ENCODE measurements at regions not wholly inside any gene's neighbourhood (a gene's known extent, or its start where the extent isn't known, plus 50 kb on each side); places are given as distances from the start of the nearest gene placed in this dataset.
"Not testable (repeated sequence)": the region's sequence is repeated elsewhere in the genome, so short reads cannot be mapped to it uniquely, and the experiment has no call there.

DNA sequence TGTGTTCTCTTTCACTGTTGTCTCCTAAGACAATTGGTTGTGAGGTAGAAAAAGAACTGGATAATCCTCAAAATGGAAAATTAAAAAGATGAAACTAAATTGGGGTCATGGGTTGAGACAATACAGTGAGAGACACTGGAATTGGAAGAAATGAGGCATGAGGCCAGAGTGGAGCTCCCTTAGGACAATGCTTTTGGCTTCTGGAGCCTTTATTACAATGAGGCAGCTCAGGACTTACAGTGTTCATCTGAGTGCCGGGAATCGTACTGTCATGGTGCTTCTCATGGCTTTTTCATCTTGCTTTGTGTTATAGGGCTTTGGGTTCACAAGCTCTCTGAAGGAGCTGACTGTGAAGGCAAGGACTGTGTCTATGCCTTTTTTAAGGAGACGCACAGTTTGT lies 293.5 kb downstream of the SOX2 start:
- no peak for DNase-seq

- no peak for DNase-seq
These were observed 294.0 kb downstream of the SOX2 start for GRCh38 chr3:182005701-182006100.

DNA sequence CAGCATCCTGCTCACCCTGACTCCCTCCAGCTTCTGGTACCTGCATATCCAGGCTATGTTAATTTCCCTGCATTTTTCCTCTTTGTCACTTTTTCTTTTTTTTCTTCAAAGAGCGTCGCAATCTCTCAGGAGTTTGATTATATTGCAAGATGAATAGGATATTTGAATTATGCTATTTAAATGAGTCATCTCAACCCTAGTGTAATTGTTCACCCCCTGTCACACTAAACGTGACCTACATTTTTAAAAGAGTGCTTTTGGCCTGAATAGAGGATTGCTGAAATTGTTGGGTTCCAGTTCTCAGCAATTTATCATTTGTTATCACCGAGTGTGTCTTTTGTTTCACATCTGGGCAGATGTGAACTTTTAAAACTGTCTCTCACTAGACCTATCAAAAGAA lies 294.7 kb downstream of the SOX2 start:
- no peak for DNase-seq

DNA sequence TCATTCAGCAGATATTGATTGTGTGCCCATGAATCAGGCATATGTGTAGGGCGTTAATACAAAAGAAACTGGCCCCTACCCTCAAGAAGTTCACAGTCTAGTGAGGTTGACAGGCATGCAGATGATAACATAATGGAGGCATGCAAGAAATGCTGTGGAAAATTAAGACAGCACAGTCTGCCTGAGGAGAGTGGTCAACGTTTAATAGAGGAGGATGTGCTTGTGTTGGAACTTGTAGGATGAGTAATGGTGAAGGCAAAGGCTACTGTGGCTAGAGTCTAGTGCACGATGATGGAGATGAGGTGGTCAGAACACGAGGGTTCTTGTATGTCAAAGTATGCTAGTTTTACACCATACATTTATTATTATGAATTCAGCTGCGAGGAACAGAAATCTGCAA lies 295.7 kb downstream of the SOX2 start:
- no peak for DNase-seq

DNA sequence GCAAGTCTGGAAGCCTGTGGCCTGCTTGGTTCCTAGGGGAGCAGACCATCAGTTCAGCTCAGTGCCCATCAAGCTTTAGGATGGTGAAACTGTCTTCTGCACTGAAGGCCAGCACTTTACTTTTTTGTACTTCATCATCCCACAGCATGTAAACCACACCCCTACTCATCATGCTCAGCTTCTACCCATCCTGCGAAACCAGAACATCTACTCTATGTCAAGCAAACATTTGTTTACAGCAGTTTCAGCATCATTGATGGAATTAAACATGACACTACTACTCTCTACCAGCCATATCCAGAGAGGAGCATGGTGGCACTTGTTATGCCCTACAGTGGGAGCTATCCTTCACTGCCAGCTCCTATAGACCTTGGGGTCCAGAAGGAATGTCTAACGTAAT lies 306.6 kb downstream of the SOX2 start:
- no peak for DNase-seq

- no peak for DNase-seq
These were observed 308.2 kb downstream of the SOX2 start for GRCh38 chr3:182019926-182020325.

GRCh38 chr3:182023843-182024242 lies 312.1 kb downstream of the SOX2 start:
- no peak for DNase-seq

- no peak for DNase-seq
These were observed 315.6 kb downstream of the SOX2 start for GRCh38 chr3:182027366-182027765.

DNA sequence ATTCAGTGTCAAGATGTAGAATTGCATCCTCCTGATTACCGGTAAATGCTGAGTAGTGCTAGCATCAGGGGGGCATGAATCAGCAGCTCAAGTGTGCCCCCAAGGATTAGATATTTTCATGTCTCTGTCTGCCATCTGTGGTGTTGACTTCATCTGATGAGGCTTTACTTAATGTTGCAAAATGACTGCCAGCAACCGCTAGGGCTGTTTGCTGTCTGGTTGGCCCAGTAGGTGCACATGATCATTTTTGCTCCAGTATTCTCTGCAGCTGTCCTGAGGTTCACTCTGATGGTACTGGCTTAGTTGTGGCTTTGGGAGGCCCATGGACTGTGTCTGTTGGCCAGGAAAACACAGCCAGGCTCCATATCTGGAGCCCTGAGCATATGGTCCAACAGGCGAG lies 316.4 kb downstream of the SOX2 start:
- no peak for DNase-seq

- DNase-seq, result not testable (repeated sequence)
These were observed 322.5 kb downstream of the SOX2 start for GRCh38 chr3:182034231-182034630.

DNA sequence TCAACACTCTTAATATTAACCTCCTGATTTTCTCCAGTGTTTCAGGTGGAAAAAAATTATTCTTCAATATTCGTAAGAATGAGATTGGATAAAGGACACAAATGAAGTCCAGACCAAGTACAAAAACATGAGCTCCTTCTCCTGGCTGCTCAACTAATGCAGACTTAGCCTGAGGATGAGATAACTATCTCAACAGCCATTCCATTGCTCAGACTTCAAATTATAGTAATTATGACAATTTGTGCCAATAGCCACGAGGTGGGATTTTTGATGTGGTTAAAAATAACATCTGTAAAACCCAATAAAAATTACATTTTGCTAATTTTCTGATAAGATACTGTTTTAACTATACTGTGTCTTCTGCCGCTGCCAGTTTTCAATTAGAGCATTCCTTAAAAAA lies 323.6 kb downstream of the SOX2 start:
- no peak for DNase-seq

DNA sequence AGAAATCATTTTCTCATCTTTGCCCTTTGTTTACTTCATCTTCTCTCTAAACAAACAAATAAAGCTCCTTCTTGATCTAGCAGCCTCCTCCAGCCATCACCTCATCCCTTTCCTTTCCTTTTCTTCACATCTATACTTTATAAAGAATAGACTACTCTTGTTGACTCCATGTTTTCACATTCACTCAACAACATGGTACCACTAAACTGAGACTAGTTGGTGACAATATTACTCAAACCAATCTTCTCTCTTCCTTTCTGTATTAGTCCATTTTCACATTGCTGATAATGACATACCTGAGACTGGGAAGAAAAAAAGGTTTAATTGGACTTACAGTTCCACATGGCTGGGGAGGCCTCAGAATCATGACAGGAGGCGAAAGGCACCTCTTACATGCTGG lies 324.7 kb downstream of the SOX2 start:
- DNase-seq, result no peak

DNA sequence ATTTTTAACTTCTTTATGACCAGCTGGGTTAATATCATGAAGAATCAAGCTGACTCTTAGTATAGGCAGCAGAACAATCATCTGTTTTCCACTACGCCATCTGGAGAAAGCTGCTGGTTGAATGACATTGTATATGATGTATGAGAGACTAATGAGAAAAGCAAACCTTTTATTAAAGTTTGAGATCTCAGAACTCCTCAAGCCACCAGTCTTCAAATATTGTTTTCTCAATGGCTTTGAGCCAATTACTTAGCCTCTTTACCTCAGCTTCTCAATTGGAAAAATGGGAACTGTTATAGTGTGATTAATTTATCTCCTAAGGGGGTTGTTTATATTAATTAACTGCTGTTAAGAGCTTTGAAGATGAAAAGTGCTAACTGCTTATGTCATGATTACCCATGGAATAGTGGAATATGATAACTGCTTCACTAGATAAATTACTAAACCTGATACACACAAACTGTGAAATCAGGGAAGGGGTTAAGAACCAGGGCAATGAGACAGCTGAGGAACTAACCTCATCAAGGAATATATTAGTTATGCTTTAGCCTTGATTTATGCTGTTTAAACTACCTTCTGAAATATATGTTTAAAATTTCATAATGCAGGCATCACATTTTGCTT lies 330.1 kb downstream of the SOX2 start:
- DNase-seq, result no peak

- no peak for DNase-seq
These were observed 334.0 kb downstream of the SOX2 start for GRCh38 chr3:182045736-182046135.

- DNase-seq, result no peak
These were observed 334.5 kb downstream of the SOX2 start for GRCh38 chr3:182046166-182046764.

DNA sequence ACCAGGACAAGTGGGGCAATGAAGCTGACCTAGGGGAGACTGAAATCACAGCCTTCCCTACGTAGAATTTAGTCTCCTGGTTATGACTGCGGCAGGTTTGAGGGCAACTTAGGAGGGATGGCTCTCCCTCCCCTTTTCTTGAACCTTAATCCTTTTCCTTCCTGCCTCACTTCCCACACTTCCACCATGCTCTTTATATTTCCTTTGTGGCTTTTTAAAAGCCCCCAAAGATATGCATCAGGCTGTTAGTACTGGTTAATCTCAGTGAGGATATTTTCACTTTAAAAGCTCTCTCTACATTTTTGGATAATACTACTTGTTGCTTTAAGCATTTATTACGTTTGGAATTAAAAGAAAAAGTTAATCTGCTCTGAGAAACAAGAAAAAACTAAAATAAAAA lies 339.2 kb downstream of the SOX2 start:
- DNase-seq, result no peak

DNA sequence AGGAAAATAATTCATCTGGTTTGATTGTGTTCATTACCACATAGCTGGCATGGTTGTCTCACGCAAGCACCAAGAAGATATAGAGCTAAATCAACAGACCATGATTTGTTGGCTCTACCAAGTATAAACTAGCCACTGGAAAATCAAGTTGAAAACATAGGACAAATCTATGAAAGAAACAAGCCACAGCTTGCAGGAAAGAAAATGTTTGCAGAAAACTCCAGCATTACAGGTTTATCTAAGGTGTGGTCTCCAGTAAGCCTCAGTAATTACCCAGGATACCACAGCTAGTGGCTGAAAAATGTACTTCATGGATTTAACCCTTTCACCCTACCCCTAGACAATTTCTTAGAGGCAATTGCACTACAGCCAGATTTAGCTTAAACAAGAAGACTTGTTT lies 340.6 kb downstream of the SOX2 start:
- DNase-seq, result no peak

DNA sequence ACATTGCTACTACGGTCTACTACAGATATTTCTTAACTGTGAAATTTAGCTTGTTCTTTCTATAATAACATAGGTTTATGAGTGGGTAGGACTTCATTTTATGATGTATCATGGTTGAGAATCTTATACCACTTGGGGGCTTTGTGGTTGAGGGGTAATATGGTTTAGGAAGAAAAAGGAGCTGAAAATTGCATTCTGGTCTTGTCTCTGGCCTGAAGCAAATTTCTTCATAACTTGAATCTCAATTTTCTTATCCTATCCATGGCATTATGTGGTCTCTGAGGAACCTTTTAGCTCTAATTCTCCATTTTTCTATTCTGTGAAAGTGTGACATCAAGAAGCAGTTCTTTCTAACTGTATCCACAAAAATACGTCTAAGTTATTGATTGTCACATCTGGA lies 341.0 kb downstream of the SOX2 start:
- DNase-seq, result no peak

DNA sequence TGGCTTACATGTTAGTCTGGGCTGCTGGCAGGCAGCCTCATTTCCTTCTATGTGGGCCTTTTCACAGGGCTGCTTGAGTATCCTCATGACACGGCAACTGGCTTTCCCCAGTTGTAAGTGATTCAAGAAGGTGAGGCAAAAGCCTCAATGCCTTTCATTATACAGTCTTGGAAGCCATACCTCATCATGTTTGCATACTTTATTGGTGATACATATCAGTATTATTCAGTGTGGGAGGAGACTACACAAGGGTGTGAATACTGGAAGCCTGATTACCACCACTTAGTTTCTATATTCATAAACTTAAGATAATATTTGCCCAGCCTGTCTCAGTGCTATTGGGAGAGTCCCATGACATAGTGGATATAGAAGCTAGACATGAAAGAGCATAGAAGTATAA lies 346.8 kb downstream of the SOX2 start:
- no peak for DNase-seq

DNA sequence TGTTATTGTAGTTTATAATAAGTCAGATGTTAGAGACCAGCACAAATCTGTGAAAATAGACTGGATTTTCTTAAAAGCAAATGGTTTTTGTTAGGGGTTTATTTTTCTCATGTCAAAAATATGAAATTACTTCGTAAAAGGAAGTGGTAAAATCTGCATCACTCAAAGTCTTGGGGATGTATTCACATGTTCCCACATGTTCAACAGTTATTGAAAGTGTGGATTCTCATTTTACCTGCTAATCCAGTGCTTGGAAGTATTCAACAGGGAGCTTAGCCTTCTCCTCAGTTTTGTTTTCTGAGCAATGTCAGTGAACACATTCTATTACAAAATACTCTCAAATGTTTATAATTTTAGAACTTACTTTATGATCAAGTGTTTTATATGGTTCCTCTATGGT lies 352.0 kb downstream of the SOX2 start:
- DNase-seq, result no peak

DNA sequence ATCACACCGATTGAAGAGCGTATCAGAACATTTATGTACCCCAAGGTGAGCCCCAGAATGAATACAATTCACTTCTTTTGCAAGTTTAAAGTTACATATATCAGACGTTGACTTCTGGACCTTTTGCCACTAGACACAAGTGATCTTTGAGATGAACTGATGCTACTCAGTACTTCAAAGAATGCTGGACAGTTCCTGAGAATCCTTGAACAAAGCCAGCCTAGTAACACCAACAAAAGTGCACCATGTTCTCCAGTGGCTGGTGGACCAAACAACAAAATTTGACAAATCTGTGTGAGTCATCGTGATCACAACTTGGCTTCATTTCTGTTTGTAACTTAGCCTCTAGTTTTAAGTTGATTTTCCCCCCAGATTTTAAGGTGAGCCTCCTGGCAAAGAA lies 355.7 kb downstream of the SOX2 start:
- no peak for DNase-seq

- no peak for DNase-seq
These were observed 366.6 kb downstream of the SOX2 start for GRCh38 chr3:182078316-182078715.

GRCh38 chr3:182078929-182079328 lies 367.2 kb downstream of the SOX2 start:
- DNase-seq, result no peak

- DNase-seq, result no peak
These were observed 369.4 kb downstream of the SOX2 start for GRCh38 chr3:182081096-182081495.

GRCh38 chr3:182083112-182083511 lies 371.4 kb downstream of the SOX2 start:
- no peak for DNase-seq
